Right atrium auricular region (tissue), 2 donors: ENCODE measurements at regions not wholly inside any gene's neighbourhood (a gene's known extent, or its start where the extent isn't known, plus 50 kb on each side); places are given as distances from the start of the nearest gene placed in this dataset.

Experiments
- DNase-seq: peaks from one replicate; pipeline ENCODE4 v3.0.0-alpha.2; 2019; ENCODE audit warnings: low spot score
- H3K27ac ChIP-seq, 2 donors: fragments of 200-600 bp; sonication (generic); 1 replicate in 1 of 2; 2 replicates in 1 of 2; pipeline ENCODE4 v1.5.1; 2016 to 2019
- H3K27me3 ChIP-seq, 2 donors: fragments of 200-600 bp; sonication (generic); one replicate each; pipeline versions ENCODE4 v1.5.1 to v1.6.0; 2017 to 2019
- H3K36me3 ChIP-seq: fragments of 200-600 bp; sonication (generic); one replicate; pipeline ENCODE4 v1.5.1; 2016
- H3K4me1 ChIP-seq, 2 donors: fragments of 200-600 bp; sonication (generic); one replicate each; pipeline versions ENCODE4 v1.5.1 to v1.6.0; 2017 to 2019
- H3K4me3 ChIP-seq, 2 donors: fragments of 200-600 bp; sonication (generic); 1 replicate in 1 of 2; 2 replicates in 1 of 2; pipeline ENCODE4 v1.5.1; 2017 to 2019; ENCODE audit warnings: mild to moderate bottlenecking in 1 of 2, moderate library complexity in 1 of 2
- H3K9me3 ChIP-seq, 2 donors: fragments of 200-600 bp; sonication (generic); one replicate each; pipeline ENCODE4 v1.5.1; 2019
- TF ChIP-seq, protein P1 (sequence below), 2 donors: fragments of 200-600 bp; sonication (generic); IDR thresholded peaks; one replicate each; pipeline ENCODE4 v1.5.1; 2019; ENCODE audit warnings: antibody characterized with exemption in 2 of 2

DNA sequence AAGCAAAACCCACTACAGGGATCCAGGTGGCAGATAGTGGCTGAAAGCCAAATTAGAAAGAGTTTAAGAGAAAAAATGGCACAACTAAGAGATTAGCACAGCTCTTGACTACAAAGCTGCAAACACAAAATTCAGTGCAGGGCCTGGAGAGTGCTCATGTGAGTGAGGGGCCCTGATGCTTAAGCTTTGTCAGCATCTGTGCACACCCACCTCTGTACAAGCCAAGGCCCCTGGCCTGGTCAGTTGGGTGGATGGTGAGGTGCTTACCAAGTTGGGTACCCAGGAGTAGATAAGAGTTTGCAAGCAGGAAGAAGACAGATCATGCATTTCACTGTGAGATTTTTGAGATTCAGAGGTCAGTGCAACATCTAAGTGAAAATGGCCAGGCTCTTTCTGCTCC is 62.7 kb upstream of the ATP1B1 start:
- no peak overlapping the region for H3K27ac ChIP-seq
- TF ChIP-seq, protein P1, sequence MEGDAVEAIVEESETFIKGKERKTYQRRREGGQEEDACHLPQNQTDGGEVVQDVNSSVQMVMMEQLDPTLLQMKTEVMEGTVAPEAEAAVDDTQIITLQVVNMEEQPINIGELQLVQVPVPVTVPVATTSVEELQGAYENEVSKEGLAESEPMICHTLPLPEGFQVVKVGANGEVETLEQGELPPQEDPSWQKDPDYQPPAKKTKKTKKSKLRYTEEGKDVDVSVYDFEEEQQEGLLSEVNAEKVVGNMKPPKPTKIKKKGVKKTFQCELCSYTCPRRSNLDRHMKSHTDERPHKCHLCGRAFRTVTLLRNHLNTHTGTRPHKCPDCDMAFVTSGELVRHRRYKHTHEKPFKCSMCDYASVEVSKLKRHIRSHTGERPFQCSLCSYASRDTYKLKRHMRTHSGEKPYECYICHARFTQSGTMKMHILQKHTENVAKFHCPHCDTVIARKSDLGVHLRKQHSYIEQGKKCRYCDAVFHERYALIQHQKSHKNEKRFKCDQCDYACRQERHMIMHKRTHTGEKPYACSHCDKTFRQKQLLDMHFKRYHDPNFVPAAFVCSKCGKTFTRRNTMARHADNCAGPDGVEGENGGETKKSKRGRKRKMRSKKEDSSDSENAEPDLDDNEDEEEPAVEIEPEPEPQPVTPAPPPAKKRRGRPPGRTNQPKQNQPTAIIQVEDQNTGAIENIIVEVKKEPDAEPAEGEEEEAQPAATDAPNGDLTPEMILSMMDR (IDR thresholded peaks at IDR 0.05) = no peak
- no peaks in the 10 kb centered on the region for H3K36me3 ChIP-seq
- H3K4me1 ChIP-seq = peaks cover 0 to 8% of the 10 kb centered on the region in 2 donors
- DNase-seq = no peak
- no peaks in the 10 kb centered on the region for H3K9me3 ChIP-seq
- H3K4me3 ChIP-seq = no peak overlapping the region
- no peaks in the 10 kb centered on the region for H3K27me3 ChIP-seq

DNA sequence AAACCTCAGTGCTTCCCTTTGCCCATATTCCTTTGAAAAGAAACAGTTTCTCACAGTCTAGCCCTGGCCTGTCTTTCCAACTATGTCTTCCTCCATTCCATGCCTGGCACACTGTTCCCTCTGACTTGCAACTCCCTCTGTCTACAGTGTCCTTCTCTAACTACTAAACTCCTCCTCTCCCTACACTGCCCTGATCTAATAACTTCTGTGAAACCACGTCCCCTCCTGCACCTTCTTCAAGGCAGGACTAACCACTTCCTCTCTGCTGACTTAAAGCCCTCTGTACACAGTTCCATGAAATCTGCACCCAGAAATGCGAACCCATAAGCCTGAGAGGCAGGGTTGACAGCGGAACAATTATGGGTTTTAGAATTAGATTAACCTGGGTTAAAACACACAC is 62.2 kb upstream of the ATP1B1 start:
- Histone ChIP-seq H3K9me3 (no peaks in the 10 kb centered on the region), H3K27ac (no peak overlapping the region), H3K4me1 (peaks cover 0 to 8% of the 10 kb centered on the region in 2 donors), H3K27me3 (no peaks in the 10 kb centered on the region), H3K36me3 (no peaks in the 10 kb centered on the region), H3K4me3 (no peak overlapping the region)
- DNase-seq = no peak
- TF ChIP-seq, protein P1 (IDR thresholded peaks at IDR 0.05) = no peak

DNA sequence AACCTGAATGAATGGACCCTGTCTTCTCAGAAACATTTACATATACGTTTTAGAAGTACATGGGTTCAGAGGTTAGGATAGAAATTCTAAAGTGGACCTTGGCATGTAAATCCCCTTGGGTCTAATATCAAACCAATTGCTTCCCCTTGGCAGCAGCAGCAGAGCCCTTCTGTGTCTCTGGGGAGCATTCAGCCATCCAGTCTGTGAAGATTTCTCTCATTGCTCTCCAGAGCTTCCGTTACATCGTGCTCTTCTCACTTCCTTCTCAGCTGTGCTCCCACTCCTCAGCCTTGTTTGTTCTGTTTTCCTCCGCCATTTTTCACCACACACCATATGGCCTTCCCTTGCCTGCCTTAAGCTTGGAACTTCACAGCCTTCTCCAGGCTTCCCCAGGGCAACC is 61.5 kb upstream of the ATP1B1 start:
- Histone ChIP-seq H3K4me1 (peaks cover 0 to 8% of the 10 kb centered on the region in 2 donors), H3K27ac (no peak overlapping the region), H3K27me3 (no peaks in the 10 kb centered on the region), H3K9me3 (no peaks in the 10 kb centered on the region), H3K4me3 (no peak overlapping the region), H3K36me3 (no peaks in the 10 kb centered on the region)
- TF ChIP-seq, protein P1 (IDR thresholded peaks at IDR 0.05) = no peak
- no peak for DNase-seq

DNA sequence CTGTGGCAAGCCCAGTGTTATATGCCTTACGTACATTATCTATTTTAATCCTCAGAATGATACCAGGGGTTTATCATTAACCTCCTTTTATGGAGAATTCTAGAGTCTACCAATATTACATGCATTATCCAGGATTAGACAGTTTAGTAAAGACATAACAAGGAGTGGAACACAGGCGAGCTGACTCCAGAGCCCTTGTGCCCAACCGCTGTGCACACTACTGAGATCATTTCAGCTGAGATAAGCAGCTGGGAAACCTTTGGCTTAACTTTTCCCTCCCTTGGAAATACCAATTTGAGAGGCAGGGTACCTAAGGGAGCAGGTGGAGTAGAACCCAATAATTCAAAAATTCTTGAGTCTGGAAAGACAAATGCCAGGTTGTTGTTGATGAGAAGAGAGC is 59.8 kb upstream of the ATP1B1 start:
- no peaks in the 10 kb centered on the region for H3K27me3 ChIP-seq
- DNase-seq = no peak
- TF ChIP-seq, protein P1 (IDR thresholded peaks at IDR 0.05) = no peak
- no peaks in the 10 kb centered on the region for H3K9me3 ChIP-seq
- no peak overlapping the region for H3K4me3 ChIP-seq
- H3K36me3 ChIP-seq = no peaks in the 10 kb centered on the region
- H3K4me1 ChIP-seq = peaks cover 0 to 8% of the 10 kb centered on the region in 2 donors
- no peak overlapping the region for H3K27ac ChIP-seq

DNA sequence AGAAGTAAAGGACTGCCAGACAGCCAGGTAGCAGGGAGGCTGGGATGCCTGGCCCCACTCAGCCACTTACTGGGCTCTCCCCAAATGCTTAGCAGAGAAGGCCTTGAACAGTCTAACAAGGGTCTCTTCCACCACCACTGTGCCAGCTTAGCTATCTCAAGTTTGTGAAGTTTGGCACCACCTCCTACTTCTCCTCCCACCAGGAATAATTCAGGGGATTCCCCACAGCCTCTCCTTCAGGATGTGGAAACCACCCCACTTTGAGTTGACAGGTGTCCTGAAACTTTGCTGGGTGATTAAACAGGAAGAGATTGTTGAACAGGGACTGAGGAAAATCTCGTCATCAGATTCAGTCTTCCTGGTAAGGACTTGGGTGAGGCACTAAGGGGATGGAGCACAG is 59.4 kb upstream of the ATP1B1 start:
- no peak for DNase-seq
- Histone ChIP-seq H3K27me3 (no peaks in the 10 kb centered on the region), H3K27ac (no peak overlapping the region), H3K36me3 (no peaks in the 10 kb centered on the region), H3K4me1 (peaks cover 0 to 5% of the 10 kb centered on the region in 2 donors), H3K9me3 (no peaks in the 10 kb centered on the region), H3K4me3 (no peak overlapping the region)
- TF ChIP-seq, protein P1 (IDR thresholded peaks at IDR 0.05) = no peak

DNA sequence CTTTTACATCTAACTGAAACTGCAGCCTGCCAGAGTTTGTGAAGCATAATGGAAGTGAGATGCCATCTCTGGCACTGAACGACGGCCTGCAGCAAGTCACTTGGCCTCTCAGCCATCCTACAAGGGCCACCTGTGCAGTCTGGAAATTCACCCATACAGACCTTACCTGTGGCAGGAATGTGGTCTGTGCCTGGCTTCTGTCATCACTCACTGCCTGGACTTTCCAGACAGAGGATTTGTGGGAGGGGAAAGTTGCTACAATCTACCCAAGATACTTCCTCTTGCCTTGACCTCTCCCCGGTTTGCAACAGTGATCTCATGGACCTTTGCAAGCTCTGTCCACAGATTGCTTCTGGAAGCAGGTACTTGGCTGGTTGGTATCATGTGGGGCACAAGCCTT is 58.4 kb upstream of the ATP1B1 start:
- no peaks in the 10 kb centered on the region for H3K9me3 ChIP-seq
- no peak overlapping the region for H3K27ac ChIP-seq
- H3K4me3 ChIP-seq = no peak overlapping the region
- no peaks in the 10 kb centered on the region for H3K4me1 ChIP-seq
- TF ChIP-seq, protein P1 (IDR thresholded peaks at IDR 0.05) = no peak
- H3K27me3 ChIP-seq = no peaks in the 10 kb centered on the region
- no peak for DNase-seq
- H3K36me3 ChIP-seq = no peaks in the 10 kb centered on the region
